ENCODE measurements at regions not wholly inside any gene's neighbourhood (a gene's known extent, or its start where the extent isn't known, plus 50 kb on each side); places are given as distances from the start of the nearest gene placed in this dataset.

DNA sequence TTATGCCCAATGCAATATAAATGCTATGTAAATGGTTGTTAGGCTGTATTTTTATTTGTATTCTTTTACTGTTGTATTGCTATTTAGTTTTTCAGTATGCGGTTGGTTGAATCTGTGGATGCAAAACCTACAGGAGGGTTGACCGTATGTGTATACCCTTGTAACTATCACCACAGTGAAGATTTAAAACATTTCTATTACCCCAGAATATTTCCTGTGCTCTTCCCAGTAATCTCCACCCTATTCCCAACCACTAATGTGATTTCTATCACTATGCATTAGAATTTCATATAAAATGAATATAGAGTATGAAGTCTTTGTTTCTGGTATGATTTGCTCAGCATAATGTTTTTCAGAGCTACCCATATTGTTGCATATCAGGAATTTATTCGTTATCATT is 705.0 kb downstream of the MECOM start:
- Histone ChIP-seq H3K36me3 (ENCODE audit: low read depth) (no peaks in the 10 kb centered on the region), H3K27ac (no peak overlapping the region), H3K4me2 (ENCODE audit: unreplicated experiment) (no peak overlapping the region), H3F3A (ENCODE audit: insufficient read depth) (no peaks in the 10 kb centered on the region), H4K20me1 (ENCODE audit: insufficient read depth) (no peaks in the 10 kb centered on the region), H3K4me1 (ENCODE audit: insufficient read depth) (no peaks in the 10 kb centered on the region), H3K9me3 (ENCODE audit: low read depth) (no peaks in the 10 kb centered on the region), H3K79me2 (ENCODE audit: insufficient read depth) (no peaks in the 10 kb centered on the region), H3K4me3 (no peak overlapping the region), H3K9me2 (ENCODE audit: insufficient read depth) (no peaks in the 10 kb centered on the region), H3K9ac (no peak overlapping the region), H2AFZ (no peak overlapping the region), H3K27me3 (replicated peaks; ENCODE audit: insufficient read depth) (no peaks in the 10 kb centered on the region)
- no peak for DNase-seq
- 68 to 71% methylated on average over 3 of the region's 3 CpGs for WGBS, 2 experiments (ENCODE audit: low coverage in 1 of 2, low lambda C conversion rate in 2 of 2, missing lambda C conversion rate in 2 of 2)
- TF ChIP-seq EZH2 (IDR thresholded peaks at IDR 0.05; ENCODE audit: insufficient read depth, poor library complexity, severe bottlenecking) = no peak
- TF ChIP-seq EZH2phosphoT487 (IDR thresholded peaks at IDR 0.05; ENCODE audit: insufficient read depth, low read depth) = no peak
- in situ Hi-C loops (cut with MboI) = no loop called here

DNA sequence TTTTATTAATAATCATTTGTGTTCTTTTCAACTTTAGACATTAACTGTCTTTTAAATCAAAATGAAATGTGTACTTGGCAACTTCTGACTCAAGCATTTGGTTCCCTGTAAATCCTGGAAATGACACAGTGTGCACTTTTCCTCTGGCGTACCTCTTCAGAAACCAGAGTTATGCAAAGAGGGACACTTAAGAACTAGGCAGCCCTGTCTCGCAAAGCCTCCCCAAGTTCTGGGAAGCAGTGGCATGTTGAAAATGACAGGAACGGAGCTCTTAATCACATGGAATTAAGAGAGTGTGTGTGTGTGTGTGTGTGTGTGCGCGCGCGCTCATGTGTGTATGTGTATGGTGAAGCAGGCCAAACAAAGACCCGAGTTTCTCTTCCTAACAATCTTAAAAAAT is 707.4 kb downstream of the MECOM start:
- H3K36me3 ChIP-seq (ENCODE audit: low read depth) = no peaks in the 10 kb centered on the region
- H3F3A ChIP-seq (ENCODE audit: insufficient read depth) = no peaks in the 10 kb centered on the region
- no peak for DNase-seq
- H2AFZ ChIP-seq = no peak overlapping the region
- no peak overlapping the region for H3K4me2 ChIP-seq (ENCODE audit: unreplicated experiment)
- H3K79me2 ChIP-seq (ENCODE audit: insufficient read depth) = no peaks in the 10 kb centered on the region
- 59 to 64% methylated on average over 8 of the region's 8 CpGs for WGBS, 2 experiments (ENCODE audit: low coverage in 1 of 2, low lambda C conversion rate in 2 of 2, missing lambda C conversion rate in 2 of 2)
- H3K4me3 ChIP-seq = no peak overlapping the region
- no peaks in the 10 kb centered on the region for H3K9me3 ChIP-seq (ENCODE audit: low read depth)
- no peaks in the 10 kb centered on the region for H4K20me1 ChIP-seq (ENCODE audit: insufficient read depth)
- no peak overlapping the region for H3K9ac ChIP-seq
- in situ Hi-C loops (cut with MboI) = no loop called here
- TF ChIP-seq EZH2phosphoT487 (IDR thresholded peaks at IDR 0.05; ENCODE audit: insufficient read depth, low read depth) (no peak), EZH2 (IDR thresholded peaks at IDR 0.05; ENCODE audit: insufficient read depth, poor library complexity, severe bottlenecking) (no peak)
- peaks cover 6% of the 10 kb centered on the region; the same call in 1 of the 2 replicates for H3K4me1 ChIP-seq (ENCODE audit: insufficient read depth)
- no peaks in the 10 kb centered on the region for H3K9me2 ChIP-seq (ENCODE audit: insufficient read depth)
- H3K27ac ChIP-seq = no peak overlapping the region
- no peaks in the 10 kb centered on the region for H3K27me3 ChIP-seq (replicated peaks; ENCODE audit: insufficient read depth)

DNA sequence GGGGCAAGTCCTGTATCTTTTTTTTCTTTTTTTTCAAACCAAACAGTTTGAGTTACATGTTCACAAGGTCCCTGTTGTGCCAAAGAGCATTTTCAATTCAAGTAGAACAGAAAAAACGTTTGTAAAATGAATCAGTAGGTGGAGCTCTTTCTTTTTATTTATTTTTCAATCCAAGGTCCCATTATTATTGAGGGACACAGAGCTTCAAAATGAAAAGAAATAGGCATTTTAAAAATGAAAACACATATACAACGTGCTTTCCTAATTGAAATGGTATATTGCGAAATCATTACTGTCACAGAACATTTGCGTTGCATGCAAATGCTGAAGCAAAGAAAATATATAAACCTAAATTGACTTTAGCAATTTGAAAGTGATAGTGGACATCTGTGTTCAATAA is 711.0 kb downstream of the MECOM start:
- no peaks in the 10 kb centered on the region for H3K79me2 ChIP-seq (ENCODE audit: insufficient read depth)
- WGBS, 2 experiments (ENCODE audit: low coverage in 1 of 2, low lambda C conversion rate in 2 of 2, missing lambda C conversion rate in 2 of 2) = 2 to 7% methylated on average over 4 of the region's 4 CpGs
- no peak overlapping the region for H2AFZ ChIP-seq
- no peaks in the 10 kb centered on the region for H3K9me3 ChIP-seq (ENCODE audit: low read depth)
- H3K9me2 ChIP-seq (ENCODE audit: insufficient read depth) = no peaks in the 10 kb centered on the region
- peak; percentile 43 for DNase-seq
- no peak overlapping the region for H3K9ac ChIP-seq
- no peaks in the 10 kb centered on the region for H3F3A ChIP-seq (ENCODE audit: insufficient read depth)
- TF ChIP-seq EZH2 (IDR thresholded peaks at IDR 0.05; ENCODE audit: insufficient read depth, poor library complexity, severe bottlenecking) (no peak), EZH2phosphoT487 (IDR thresholded peaks at IDR 0.05; ENCODE audit: insufficient read depth, low read depth) (no peak)
- peak overlapping the region; percentile 17 for H3K4me2 ChIP-seq (ENCODE audit: unreplicated experiment)
- in situ Hi-C loops (cut with MboI) = no loop called here
- H4K20me1 ChIP-seq (ENCODE audit: insufficient read depth) = no peaks in the 10 kb centered on the region
- H3K36me3 ChIP-seq (ENCODE audit: low read depth) = no peaks in the 10 kb centered on the region
- H3K4me1 ChIP-seq (ENCODE audit: insufficient read depth) = peaks cover 6% of the 10 kb centered on the region; the same call in 1 of the 2 replicates
- H3K27me3 ChIP-seq (replicated peaks; ENCODE audit: insufficient read depth) = no peaks in the 10 kb centered on the region
- no peak overlapping the region for H3K27ac ChIP-seq
- H3K4me3 ChIP-seq = no peak overlapping the region

DNA sequence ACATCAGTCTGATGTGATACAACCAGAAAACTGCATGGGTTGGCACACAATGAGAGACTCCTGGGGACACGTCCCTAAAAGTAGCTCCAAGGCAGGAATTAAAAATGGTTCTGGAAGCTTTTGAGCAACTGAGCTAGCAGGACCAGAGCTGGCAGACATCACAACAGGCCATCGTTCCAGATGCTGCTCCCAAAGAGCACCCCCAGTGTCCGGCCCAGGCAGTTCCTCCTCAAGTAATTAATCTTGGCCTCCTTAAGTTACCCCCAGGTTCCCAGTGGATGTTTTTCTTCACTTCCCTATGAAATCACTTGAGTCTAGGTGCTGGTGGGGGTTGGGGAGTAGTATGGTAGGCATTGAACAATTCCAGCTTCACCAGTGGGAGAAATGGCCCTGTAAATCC is 711.6 kb downstream of the MECOM start:
- no peak for TF ChIP-seq EZH2phosphoT487 (IDR thresholded peaks at IDR 0.05; ENCODE audit: insufficient read depth, low read depth)
- TF ChIP-seq EZH2 (IDR thresholded peaks at IDR 0.05; ENCODE audit: insufficient read depth, poor library complexity, severe bottlenecking) = no peak
- Histone ChIP-seq H3K9ac (no peak overlapping the region), H3K27ac (no peak overlapping the region), H3F3A (ENCODE audit: insufficient read depth) (no peaks in the 10 kb centered on the region), H3K27me3 (replicated peaks; ENCODE audit: insufficient read depth) (no peaks in the 10 kb centered on the region; the same call in 1 of the 2 replicates), H3K79me2 (ENCODE audit: insufficient read depth) (no peaks in the 10 kb centered on the region), H3K36me3 (ENCODE audit: low read depth) (no peaks in the 10 kb centered on the region), H3K9me2 (ENCODE audit: insufficient read depth) (no peaks in the 10 kb centered on the region), H4K20me1 (ENCODE audit: insufficient read depth) (no peaks in the 10 kb centered on the region), H3K4me2 (ENCODE audit: unreplicated experiment) (no peak overlapping the region), H3K9me3 (ENCODE audit: low read depth) (no peaks in the 10 kb centered on the region), H3K4me3 (no peak overlapping the region), H2AFZ (no peak overlapping the region), H3K4me1 (ENCODE audit: insufficient read depth) (peaks cover 6% of the 10 kb centered on the region; the same call in 1 of the 2 replicates)
- in situ Hi-C loops (cut with MboI) = no loop called here
- WGBS, 2 experiments (ENCODE audit: low coverage in 1 of 2, low lambda C conversion rate in 2 of 2, missing lambda C conversion rate in 2 of 2) = 41 to 47% methylated on average over 3 of the region's 3 CpGs
- peak; percentile 7 for DNase-seq

DNA sequence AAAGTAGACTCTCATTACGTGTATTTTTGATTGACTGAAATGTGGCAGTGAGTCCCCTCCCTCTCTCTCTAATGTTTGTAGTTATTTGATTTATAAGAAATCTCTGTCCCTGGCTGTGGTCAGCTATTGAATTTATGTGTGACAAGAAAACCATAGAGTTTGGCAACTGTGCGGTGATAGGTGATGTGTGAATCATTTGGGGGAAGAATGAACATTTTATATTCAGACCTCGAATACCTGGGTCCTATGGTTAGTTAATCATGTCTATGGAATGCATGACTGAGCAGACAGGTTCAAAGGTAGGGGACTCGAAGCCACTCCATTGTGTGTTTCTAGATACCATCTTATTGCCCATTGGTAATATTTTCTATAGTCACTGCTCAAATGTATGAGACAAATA is 712.1 kb downstream of the MECOM start:
- Histone ChIP-seq H3K4me2 (ENCODE audit: unreplicated experiment) (no peak overlapping the region), H3F3A (ENCODE audit: insufficient read depth) (no peaks in the 10 kb centered on the region), H3K27me3 (replicated peaks; ENCODE audit: insufficient read depth) (no peaks in the 10 kb centered on the region; the same call in 1 of the 2 replicates), H3K9me2 (ENCODE audit: insufficient read depth) (no peaks in the 10 kb centered on the region), H3K9me3 (ENCODE audit: low read depth) (no peaks in the 10 kb centered on the region), H3K4me1 (ENCODE audit: insufficient read depth) (peaks cover 6% of the 10 kb centered on the region; the same call in 1 of the 2 replicates), H2AFZ (no peak overlapping the region), H3K79me2 (ENCODE audit: insufficient read depth) (no peaks in the 10 kb centered on the region), H3K36me3 (ENCODE audit: low read depth) (no peaks in the 10 kb centered on the region), H3K9ac (no peak overlapping the region), H4K20me1 (ENCODE audit: insufficient read depth) (no peaks in the 10 kb centered on the region), H3K27ac (no peak overlapping the region), H3K4me3 (no peak overlapping the region)
- 60 to 66% methylated on average over 4 of the region's 4 CpGs for WGBS, 2 experiments (ENCODE audit: low coverage in 1 of 2, low lambda C conversion rate in 2 of 2, missing lambda C conversion rate in 2 of 2)
- DNase-seq = no peak
- in situ Hi-C loops (cut with MboI) = no loop called here
- TF ChIP-seq EZH2 (IDR thresholded peaks at IDR 0.05; ENCODE audit: insufficient read depth, poor library complexity, severe bottlenecking) = no peak
- no peak for TF ChIP-seq EZH2phosphoT487 (IDR thresholded peaks at IDR 0.05; ENCODE audit: insufficient read depth, low read depth)

Data from GM23248 (cell line).